ENCODE measurements at regions not wholly inside any gene's neighbourhood (a gene's known extent, or its start where the extent isn't known, plus 50 kb on each side); places are given as distances from the start of the nearest gene placed in this dataset.

DNA sequence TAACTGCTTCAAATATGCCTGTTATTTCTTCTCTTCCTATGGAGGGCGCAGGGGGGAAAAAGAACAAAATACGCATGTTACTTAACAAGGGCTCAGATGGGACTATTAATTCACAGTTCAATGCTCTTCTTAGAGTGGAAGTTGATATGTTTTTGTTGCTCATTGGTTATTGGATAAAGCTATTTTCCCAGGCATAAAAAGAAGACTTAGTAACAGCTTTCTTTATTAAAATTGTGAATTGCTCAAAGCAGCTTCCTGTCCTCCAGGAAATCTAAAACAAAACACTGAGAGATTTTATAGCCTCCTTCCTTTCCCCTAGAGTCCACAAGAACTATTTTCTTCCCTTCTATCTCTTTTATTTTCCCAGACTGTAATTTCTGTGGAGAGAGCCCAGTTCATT, 180.8 kb downstream of the SH3BP4 start:
- no peak for TF ChIP-seq CTCF (IDR thresholded peaks at IDR 0.05; ENCODE audit: insufficient read depth in 1 of 2, low read depth in 1 of 2, low read length in 1 of 2, severe bottlenecking in 1 of 2, unreplicated experiment in 1 of 2)
- no peaks in the 10 kb centered on the region for H3K27me3 ChIP-seq (replicated peaks; ENCODE audit: control insufficient read depth, insufficient read depth, low read length)
- peaks cover 5% of the 10 kb centered on the region for H3K36me3 Mint-ChIP-seq (ENCODE audit: insufficient read depth, unreplicated experiment)
- H3K9me3 Mint-ChIP-seq (ENCODE audit: unreplicated experiment) = no peaks in the 10 kb centered on the region
- no peak for DNase-seq
- no TSS peak for BruUV-seq (replicated peaks)
- no peaks in the 10 kb centered on the region for H3K27me3 Mint-ChIP-seq (ENCODE audit: insufficient read depth, unreplicated experiment)
- H3K36me3 ChIP-seq (ENCODE audit: control insufficient read depth, insufficient read depth, low read length) = no peaks in the 10 kb centered on the region
- no peaks in the 10 kb centered on the region for H3K4me1 Mint-ChIP-seq (ENCODE audit: low read depth, unreplicated experiment)
- H3K27ac Mint-ChIP-seq (ENCODE audit: unreplicated experiment) = no peak overlapping the region
- H3K4me3 ChIP-seq (ENCODE audit: low read depth, low read length) = no peak overlapping the region
- H3K4me1 ChIP-seq = no peaks in the 10 kb centered on the region
- intact Hi-C loops (cut with micrococcal nuclease; ENCODE audit: unreplicated experiment) = loop anchor here (10.0 kb wide), 1 partner anchor 612 kb away; no protein-coding TSS in a partner anchor
- POLR2A ChIA-PET = no interaction called here
- no peaks in the 10 kb centered on the region for H3K9me3 ChIP-seq
- no peak overlapping the region for H3K4me3 Mint-ChIP-seq (ENCODE audit: unreplicated experiment)
- CTCF ChIA-PET = interaction anchor here (1.1 kb wide), 1 partner anchor 38 kb away, joined by 3 read pairs; no protein-coding TSS in a partner anchor

DNA sequence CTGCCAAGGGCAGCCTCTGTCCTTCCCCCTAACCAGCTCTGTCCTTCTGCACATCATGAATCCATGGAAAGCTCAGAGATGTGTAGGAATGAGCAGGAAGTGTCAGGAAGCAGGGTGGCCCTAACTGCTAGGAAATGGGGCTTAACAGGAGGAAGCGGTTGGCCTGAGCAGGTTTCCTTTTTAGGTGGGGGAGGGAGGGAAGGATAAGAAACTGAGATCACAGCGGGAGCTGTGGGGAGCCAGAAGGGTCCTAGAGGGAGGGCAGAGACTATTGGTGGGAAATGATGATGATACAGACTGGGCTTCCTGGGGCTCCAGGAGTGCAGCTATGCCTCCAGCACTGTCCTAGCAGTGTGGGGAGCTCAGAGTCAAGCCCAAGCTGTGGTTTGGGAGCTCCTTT, 182.0 kb downstream of the SH3BP4 start:
- Mint-ChIP-seq H3K9me3 (ENCODE audit: unreplicated experiment) (no peaks in the 10 kb centered on the region), H3K27me3 (ENCODE audit: insufficient read depth, unreplicated experiment) (no peaks in the 10 kb centered on the region)
- no TSS peak for BruUV-seq (replicated peaks)

DNA sequence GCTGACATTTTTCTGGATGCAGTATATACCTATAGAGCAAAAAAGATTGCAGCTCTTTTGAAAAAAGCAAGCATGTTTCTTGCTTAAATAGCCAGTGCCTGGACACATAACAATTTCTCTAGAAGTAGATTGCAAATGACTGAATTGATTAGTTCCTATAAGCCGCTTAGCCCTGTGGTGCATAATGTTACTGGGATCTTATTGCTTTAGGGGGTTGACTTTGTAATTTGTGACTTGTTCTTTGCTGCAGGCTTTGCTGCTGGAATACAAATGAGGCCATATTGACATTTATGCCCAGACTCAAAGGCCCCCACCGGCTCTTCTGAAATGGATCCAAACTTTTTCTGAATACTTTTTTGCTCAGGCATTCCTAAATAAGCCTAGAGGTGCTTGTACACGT, 182.6 kb downstream of the SH3BP4 start:
- Mint-ChIP-seq H3K27ac (ENCODE audit: unreplicated experiment) (no peak overlapping the region), H3K4me3 (ENCODE audit: unreplicated experiment) (no peak overlapping the region), H3K27me3 (ENCODE audit: insufficient read depth, unreplicated experiment) (no peaks in the 10 kb centered on the region), H3K9me3 (ENCODE audit: unreplicated experiment) (no peaks in the 10 kb centered on the region), H3K4me1 (ENCODE audit: low read depth, unreplicated experiment) (no peaks in the 10 kb centered on the region), H3K36me3 (ENCODE audit: insufficient read depth, unreplicated experiment) (peaks cover 5% of the 10 kb centered on the region)
- H3K4me1 ChIP-seq = no peaks in the 10 kb centered on the region
- no peak overlapping the region for H3K4me3 ChIP-seq (ENCODE audit: low read depth, low read length)
- intact Hi-C loops (cut with micrococcal nuclease; ENCODE audit: unreplicated experiment) = loop anchor here (10.0 kb wide), 1 partner anchor 610 kb away; no protein-coding TSS in a partner anchor
- no peak for DNase-seq
- CTCF ChIA-PET = no interaction called here
- BruUV-seq (replicated peaks) = no TSS peak
- no peaks in the 10 kb centered on the region for H3K9me3 ChIP-seq
- POLR2A ChIA-PET = no interaction called here
- no peaks in the 10 kb centered on the region for H3K27me3 ChIP-seq (replicated peaks; ENCODE audit: control insufficient read depth, insufficient read depth, low read length)
- no peak for TF ChIP-seq CTCF (IDR thresholded peaks at IDR 0.05; ENCODE audit: insufficient read depth in 1 of 2, low read depth in 1 of 2, low read length in 1 of 2, severe bottlenecking in 1 of 2, unreplicated experiment in 1 of 2)
- H3K36me3 ChIP-seq (ENCODE audit: control insufficient read depth, insufficient read depth, low read length) = no peaks in the 10 kb centered on the region

More for the DNA sequence above, 182.0 kb downstream of the SH3BP4 start:
- Histone ChIP-seq H3K27me3 (replicated peaks; ENCODE audit: control insufficient read depth, insufficient read depth, low read length) (no peaks in the 10 kb centered on the region), H3K36me3 (ENCODE audit: control insufficient read depth, insufficient read depth, low read length) (no peaks in the 10 kb centered on the region), H3K4me1 (no peaks in the 10 kb centered on the region), H3K9me3 (no peaks in the 10 kb centered on the region), H3K4me3 (ENCODE audit: low read depth, low read length) (no peak overlapping the region)
- peaks cover 5% of the 10 kb centered on the region for H3K36me3 Mint-ChIP-seq (ENCODE audit: insufficient read depth, unreplicated experiment)
- intact Hi-C loops (cut with micrococcal nuclease; ENCODE audit: unreplicated experiment) = loop anchor here (10.0 kb wide), 1 partner anchor 611 kb away; no protein-coding TSS in a partner anchor
- ChIA-PET POLR2A (no interaction called here), CTCF (interaction anchor here (1.2 kb wide), 1 partner anchor 460 kb away, joined by 3 read pairs; no protein-coding TSS in a partner anchor)
- no peak overlapping the region for H3K4me3 Mint-ChIP-seq (ENCODE audit: unreplicated experiment)
- no peak for DNase-seq
- no peaks in the 10 kb centered on the region for H3K4me1 Mint-ChIP-seq (ENCODE audit: low read depth, unreplicated experiment)
- no peak overlapping the region for H3K27ac Mint-ChIP-seq (ENCODE audit: unreplicated experiment)
- no peak for TF ChIP-seq CTCF (IDR thresholded peaks at IDR 0.05; ENCODE audit: insufficient read depth in 1 of 2, low read depth in 1 of 2, low read length in 1 of 2, severe bottlenecking in 1 of 2, unreplicated experiment in 1 of 2)
